Calu3 (cell line): ENCODE measurements at regions not wholly inside any gene's neighbourhood (a gene's known extent, or its start where the extent isn't known, plus 50 kb on each side); places are given as distances from the start of the nearest gene placed in this dataset.

Experiments
- BruUV-seq: library from RNA; stranded (reverse); fragments of 400-500 nt; replicated peaks from 2 replicates; lab custom pipeline; 2021; lab: Mats Ljungman, UMichigan
- CTCF ChIA-PET: fragments of 300-600 bp; sonication (Branson Sonifier 250); formaldehyde crosslinking; loops from one replicate; lab custom pipeline; 2022; ENCODE audit warnings: antibody characterized with exemption; lab: Charles Lee
- DNase-seq: peaks from one replicate; pipeline ENCODE4 v3.0.0; 2022
- H3K27ac Mint-ChIP-seq: one replicate; pipeline ENCODE4 v1.8.0; 2022; ENCODE audit warnings: mixed read lengths; ENCODE audit not compliant: unreplicated experiment
- H3K27me3 Mint-ChIP-seq: one replicate; pipeline ENCODE4 v1.8.0; 2022; ENCODE audit warnings: mixed read lengths; ENCODE audit not compliant: unreplicated experiment
- H3K36me3 Mint-ChIP-seq: one replicate; pipeline ENCODE4 v1.8.0; 2022; ENCODE audit warnings: mild to moderate bottlenecking, moderate library complexity, mixed read lengths; ENCODE audit not compliant: insufficient read depth, unreplicated experiment
- H3K4me1 Mint-ChIP-seq: one replicate; pipeline ENCODE4 v1.8.0; 2022; ENCODE audit warnings: mild to moderate bottlenecking, low read depth, mixed read lengths; ENCODE audit not compliant: unreplicated experiment
- H3K4me3 Mint-ChIP-seq: one replicate; pipeline ENCODE4 v1.8.0; 2022; ENCODE audit warnings: mild to moderate bottlenecking, low read depth, moderate library complexity, mixed read lengths; ENCODE audit not compliant: unreplicated experiment
- H3K9me3 Mint-ChIP-seq: one replicate; pipeline ENCODE4 v1.8.0; 2022; ENCODE audit warnings: low read depth, mixed read lengths; ENCODE audit not compliant: unreplicated experiment
- intact Hi-C: fragments of 100-400 bp; cut with micrococcal nuclease; formaldehyde crosslinking; loops from one replicate; pipeline ENCODE4 v1.10.0; 2022; ENCODE audit not compliant: unreplicated experiment
- TF ChIP-seq, protein P1 (sequence below): fragments of 200-600 bp; IDR thresholded peaks from one replicate; pipeline ENCODE4 v1.8.0; 2022; ENCODE audit warnings: antibody characterized with exemption; ENCODE audit not compliant: unreplicated experiment

DNA sequence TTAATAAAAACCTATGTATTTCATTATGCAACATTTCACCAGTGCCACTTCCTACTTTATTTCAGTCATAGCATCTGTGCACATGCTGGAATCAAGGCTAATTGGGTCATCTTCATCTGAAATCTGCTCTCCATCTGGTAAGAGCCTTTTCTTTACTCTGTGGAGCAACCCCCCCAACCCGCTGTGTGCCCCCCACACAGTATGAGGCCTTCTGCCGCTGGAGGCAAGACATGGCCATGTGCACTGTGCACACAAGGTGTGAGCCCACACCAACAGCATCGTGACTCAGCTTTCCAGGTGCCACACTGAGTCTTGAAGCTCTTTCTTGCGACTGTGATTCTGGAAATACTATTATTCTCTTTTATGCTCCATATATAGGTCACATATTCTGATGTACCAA lies 471.0 kb downstream of the TBC1D4 start:
- intact Hi-C loops = no loop called here
- H3K4me3 Mint-ChIP-seq = no peak overlapping the region
- DNase-seq = no peak
- no TSS peak for BruUV-seq
- H3K27me3 Mint-ChIP-seq = no peaks in the 10 kb centered on the region
- H3K27ac Mint-ChIP-seq = no peak overlapping the region
- H3K9me3 Mint-ChIP-seq = no peaks in the 10 kb centered on the region
- CTCF ChIA-PET = no interaction called here
- no peaks in the 10 kb centered on the region for H3K36me3 Mint-ChIP-seq
- TF ChIP-seq, protein P1, sequence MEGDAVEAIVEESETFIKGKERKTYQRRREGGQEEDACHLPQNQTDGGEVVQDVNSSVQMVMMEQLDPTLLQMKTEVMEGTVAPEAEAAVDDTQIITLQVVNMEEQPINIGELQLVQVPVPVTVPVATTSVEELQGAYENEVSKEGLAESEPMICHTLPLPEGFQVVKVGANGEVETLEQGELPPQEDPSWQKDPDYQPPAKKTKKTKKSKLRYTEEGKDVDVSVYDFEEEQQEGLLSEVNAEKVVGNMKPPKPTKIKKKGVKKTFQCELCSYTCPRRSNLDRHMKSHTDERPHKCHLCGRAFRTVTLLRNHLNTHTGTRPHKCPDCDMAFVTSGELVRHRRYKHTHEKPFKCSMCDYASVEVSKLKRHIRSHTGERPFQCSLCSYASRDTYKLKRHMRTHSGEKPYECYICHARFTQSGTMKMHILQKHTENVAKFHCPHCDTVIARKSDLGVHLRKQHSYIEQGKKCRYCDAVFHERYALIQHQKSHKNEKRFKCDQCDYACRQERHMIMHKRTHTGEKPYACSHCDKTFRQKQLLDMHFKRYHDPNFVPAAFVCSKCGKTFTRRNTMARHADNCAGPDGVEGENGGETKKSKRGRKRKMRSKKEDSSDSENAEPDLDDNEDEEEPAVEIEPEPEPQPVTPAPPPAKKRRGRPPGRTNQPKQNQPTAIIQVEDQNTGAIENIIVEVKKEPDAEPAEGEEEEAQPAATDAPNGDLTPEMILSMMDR = no peak
- no peaks in the 10 kb centered on the region for H3K4me1 Mint-ChIP-seq

DNA sequence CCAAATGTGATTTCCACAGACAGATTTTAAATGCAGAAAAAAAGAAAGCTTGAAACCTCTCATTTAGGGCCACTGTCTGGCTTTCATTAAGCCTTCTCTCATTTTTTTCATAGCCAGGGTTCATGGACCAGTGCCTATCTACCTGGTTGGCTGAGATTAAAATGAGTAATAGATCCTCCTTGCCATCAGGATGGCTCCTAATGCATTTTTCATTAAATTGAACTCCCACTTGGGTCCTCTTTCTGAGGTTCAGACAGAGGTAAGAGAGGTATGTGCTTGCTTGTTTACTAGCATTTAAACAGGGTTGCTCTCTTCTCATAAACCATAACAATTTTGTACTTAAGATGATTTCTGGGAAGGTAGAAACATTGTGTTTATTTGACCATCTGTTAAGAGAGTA lies 473.0 kb downstream of the TBC1D4 start:
- no peaks in the 10 kb centered on the region for H3K36me3 Mint-ChIP-seq
- no peak overlapping the region for H3K4me3 Mint-ChIP-seq
- H3K27me3 Mint-ChIP-seq = no peaks in the 10 kb centered on the region
- TF ChIP-seq, protein P1 = no peak
- H3K27ac Mint-ChIP-seq = no peak overlapping the region
- DNase-seq = no peak
- BruUV-seq = no TSS peak
- no peaks in the 10 kb centered on the region for H3K9me3 Mint-ChIP-seq
- CTCF ChIA-PET = no interaction called here
- intact Hi-C loops = no loop called here
- H3K4me1 Mint-ChIP-seq = no peaks in the 10 kb centered on the region

DNA sequence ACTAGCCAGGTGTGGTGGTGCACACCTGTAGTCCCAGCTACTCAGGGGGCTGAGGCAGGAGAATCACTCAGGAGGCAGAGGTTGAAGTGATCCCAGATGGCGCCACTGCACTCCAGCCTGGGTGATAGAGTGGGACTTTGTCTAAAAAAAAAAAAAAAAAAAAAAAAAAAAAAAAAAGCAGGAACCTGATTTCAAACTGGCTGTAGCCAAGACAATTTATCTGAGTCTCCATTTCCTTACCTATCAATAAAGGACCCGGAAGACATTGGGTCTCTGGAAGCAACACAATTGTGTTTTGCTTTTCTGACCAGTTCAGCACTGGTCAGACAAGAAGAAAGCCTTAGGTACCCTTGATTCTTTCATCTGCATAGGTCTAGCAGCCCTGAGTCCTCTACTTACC lies 491.0 kb downstream of the TBC1D4 start:
- no peaks in the 10 kb centered on the region for H3K36me3 Mint-ChIP-seq
- intact Hi-C loops = no loop called here
- H3K27ac Mint-ChIP-seq = no peak overlapping the region
- H3K4me1 Mint-ChIP-seq = no peaks in the 10 kb centered on the region
- no peaks in the 10 kb centered on the region for H3K9me3 Mint-ChIP-seq
- TF ChIP-seq, protein P1 = no peak
- no TSS peak for BruUV-seq
- CTCF ChIA-PET = interaction anchor here (0.7 kb wide), 1 partner anchor 53 kb away, joined by 3 read pairs; no protein-coding TSS in a partner anchor
- no peak for DNase-seq
- no peak overlapping the region for H3K4me3 Mint-ChIP-seq
- H3K27me3 Mint-ChIP-seq = no peaks in the 10 kb centered on the region

DNA sequence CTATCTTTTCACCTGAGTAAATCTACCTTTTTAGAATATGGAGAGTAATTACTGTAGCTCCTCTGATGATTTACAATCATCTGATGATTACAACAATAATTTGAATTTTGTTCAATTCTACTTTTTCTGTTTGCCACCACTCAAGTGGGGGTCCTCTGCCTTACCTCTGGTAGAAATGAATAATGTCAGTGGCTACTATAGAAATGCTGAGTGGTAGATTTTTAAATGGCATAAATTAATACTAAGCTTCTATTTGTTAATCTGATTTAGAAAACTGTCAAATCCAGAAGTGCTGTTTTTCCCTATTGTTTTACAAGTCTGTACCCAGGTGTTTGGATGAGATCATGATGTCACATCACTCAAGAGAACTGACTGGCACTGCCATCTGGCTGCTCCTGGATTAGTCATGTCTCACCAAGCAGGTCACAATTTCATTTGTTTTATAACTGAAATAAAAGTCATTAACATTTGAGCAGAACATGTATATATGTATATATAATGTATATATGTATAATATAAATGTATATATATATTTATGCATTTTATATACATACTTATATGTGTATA lies 494.8 kb downstream of the TBC1D4 start:
- DNase-seq = no peak
- BruUV-seq = no TSS peak
- intact Hi-C loops = no loop called here
- Mint-ChIP-seq H3K9me3 (no peaks in the 10 kb centered on the region), H3K4me1 (no peaks in the 10 kb centered on the region), H3K4me3 (no peak overlapping the region), H3K36me3 (no peaks in the 10 kb centered on the region), H3K27ac (no peak overlapping the region), H3K27me3 (no peaks in the 10 kb centered on the region)
- CTCF ChIA-PET = no interaction called here
- TF ChIP-seq, protein P1 = no peak
